Ishikawa (cell line): ENCODE measurements at regions not wholly inside any gene's neighbourhood (a gene's known extent, or its start where the extent isn't known, plus 50 kb on each side); places are given as distances from the start of the nearest gene placed in this dataset.

ENCODE experiments used
- CEBPB ChIP-seq: IDR thresholded peaks from 2 replicates; pipeline ENCODE4 v1.6.1; 2012
- CREB1 ChIP-seq: IDR thresholded peaks from 2 replicates; pipeline ENCODE4 v1.6.1; 2012; ENCODE audit warnings: low read depth
- EGR1 ChIP-seq: IDR thresholded peaks from 2 replicates; pipeline ENCODE4 v1.6.1; 2012
- EP300 ChIP-seq: IDR thresholded peaks from 2 replicates; pipeline ENCODE4 v1.6.1; 2012; ENCODE audit warnings: borderline replicate concordance
- FOXM1 ChIP-seq: IDR thresholded peaks from 2 replicates; pipeline ENCODE4 v1.6.1; 2012; ENCODE audit warnings: low read depth, borderline replicate concordance
- NFIC ChIP-seq: IDR thresholded peaks from 2 replicates; pipeline ENCODE4 v1.6.1; 2012
- RAD21 ChIP-seq: IDR thresholded peaks from 2 replicates; pipeline ENCODE4 v1.6.1; 2012; ENCODE audit warnings: low read depth
- TAF1 ChIP-seq: IDR thresholded peaks from 2 replicates; pipeline ENCODE4 v1.6.1; 2012; ENCODE audit warnings: low read depth, mild to moderate bottlenecking
- TCF12 ChIP-seq: IDR thresholded peaks from 2 replicates; pipeline ENCODE4 v1.6.1; 2012; ENCODE audit warnings: low read depth
- TEAD4 ChIP-seq: IDR thresholded peaks from 2 replicates; pipeline ENCODE4 v1.6.1; 2012
- YY1 ChIP-seq: IDR thresholded peaks from 2 replicates; pipeline ENCODE4 v1.6.1; 2012; ENCODE audit warnings: low read depth
- ZBTB7A ChIP-seq: IDR thresholded peaks from 2 replicates; pipeline ENCODE4 v1.6.1; 2012; ENCODE audit warnings: low read depth
- TF ChIP-seq, protein P1 (sequence below): IDR thresholded peaks from 2 replicates; pipeline ENCODE4 v1.6.1; 2012
- TF ChIP-seq, protein P2 (sequence below): IDR thresholded peaks from 2 replicates; pipeline ENCODE4 v1.6.1; 2012; ENCODE audit warnings: low read depth, mild to moderate bottlenecking
- TF ChIP-seq, protein P3 (sequence below): IDR thresholded peaks from 2 replicates; pipeline ENCODE4 v1.6.1; 2012

DNA sequence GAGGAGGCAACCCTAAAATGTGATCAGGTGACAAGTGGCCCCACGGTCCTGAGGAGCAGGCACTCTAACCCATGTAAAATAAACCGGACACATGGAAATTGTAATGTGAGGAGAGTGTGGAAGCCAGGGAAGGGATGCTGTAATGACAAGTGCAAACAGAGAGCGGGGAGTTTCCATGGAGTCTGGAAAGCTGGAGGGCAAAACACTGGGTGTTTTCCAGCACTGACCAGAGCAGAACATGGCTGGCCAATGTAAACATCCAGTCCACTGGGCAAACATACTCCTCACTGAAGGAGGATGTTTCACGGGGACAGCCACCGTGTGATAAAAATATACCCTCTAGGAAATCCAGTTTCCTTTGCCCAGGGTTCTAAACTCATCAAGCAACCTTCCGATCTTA is 219.0 kb upstream of the JARID2 start:
- TF ChIP-seq RAD21 (no peak), TCF12 (no peak), CREB1 (no peak), YY1 (no peak), CEBPB (no peak), ZBTB7A (no peak), TEAD4 (no peak), EP300 (no peak), FOXM1 (no peak), EGR1 (no peak), TAF1 (no peak), NFIC (no peak)
- TF ChIP-seq, protein P1, sequence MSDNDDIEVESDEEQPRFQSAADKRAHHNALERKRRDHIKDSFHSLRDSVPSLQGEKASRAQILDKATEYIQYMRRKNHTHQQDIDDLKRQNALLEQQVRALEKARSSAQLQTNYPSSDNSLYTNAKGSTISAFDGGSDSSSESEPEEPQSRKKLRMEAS, result no peak

DNA sequence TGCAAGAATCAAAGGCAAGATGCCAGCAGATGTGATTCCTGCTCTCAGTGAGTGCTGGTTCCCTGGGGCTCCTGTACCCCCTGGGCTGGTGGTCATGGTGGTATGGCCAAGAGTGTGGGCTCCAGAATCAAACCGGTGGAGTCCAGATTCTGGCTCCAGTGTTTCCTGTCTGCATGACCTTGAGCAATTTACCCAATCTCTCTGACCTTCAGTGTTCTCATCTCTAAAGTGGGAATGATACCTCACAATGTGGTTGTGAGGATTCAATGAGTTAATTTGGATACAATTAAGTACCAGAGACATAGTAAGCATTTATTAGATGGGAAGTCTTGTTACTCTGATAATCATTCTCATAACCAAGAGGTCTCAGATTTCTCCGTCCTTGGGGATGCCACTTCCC is 218.4 kb upstream of the JARID2 start:
- TF ChIP-seq YY1, result no peak
- no peak for TF ChIP-seq TCF12
- no peak for TF ChIP-seq CREB1
- no peak for TF ChIP-seq RAD21
- TF ChIP-seq EP300, result no peak
- no peak for TF ChIP-seq FOXM1
- no peak for TF ChIP-seq TAF1
- no peak for TF ChIP-seq ZBTB7A
- TF ChIP-seq, protein P2, sequence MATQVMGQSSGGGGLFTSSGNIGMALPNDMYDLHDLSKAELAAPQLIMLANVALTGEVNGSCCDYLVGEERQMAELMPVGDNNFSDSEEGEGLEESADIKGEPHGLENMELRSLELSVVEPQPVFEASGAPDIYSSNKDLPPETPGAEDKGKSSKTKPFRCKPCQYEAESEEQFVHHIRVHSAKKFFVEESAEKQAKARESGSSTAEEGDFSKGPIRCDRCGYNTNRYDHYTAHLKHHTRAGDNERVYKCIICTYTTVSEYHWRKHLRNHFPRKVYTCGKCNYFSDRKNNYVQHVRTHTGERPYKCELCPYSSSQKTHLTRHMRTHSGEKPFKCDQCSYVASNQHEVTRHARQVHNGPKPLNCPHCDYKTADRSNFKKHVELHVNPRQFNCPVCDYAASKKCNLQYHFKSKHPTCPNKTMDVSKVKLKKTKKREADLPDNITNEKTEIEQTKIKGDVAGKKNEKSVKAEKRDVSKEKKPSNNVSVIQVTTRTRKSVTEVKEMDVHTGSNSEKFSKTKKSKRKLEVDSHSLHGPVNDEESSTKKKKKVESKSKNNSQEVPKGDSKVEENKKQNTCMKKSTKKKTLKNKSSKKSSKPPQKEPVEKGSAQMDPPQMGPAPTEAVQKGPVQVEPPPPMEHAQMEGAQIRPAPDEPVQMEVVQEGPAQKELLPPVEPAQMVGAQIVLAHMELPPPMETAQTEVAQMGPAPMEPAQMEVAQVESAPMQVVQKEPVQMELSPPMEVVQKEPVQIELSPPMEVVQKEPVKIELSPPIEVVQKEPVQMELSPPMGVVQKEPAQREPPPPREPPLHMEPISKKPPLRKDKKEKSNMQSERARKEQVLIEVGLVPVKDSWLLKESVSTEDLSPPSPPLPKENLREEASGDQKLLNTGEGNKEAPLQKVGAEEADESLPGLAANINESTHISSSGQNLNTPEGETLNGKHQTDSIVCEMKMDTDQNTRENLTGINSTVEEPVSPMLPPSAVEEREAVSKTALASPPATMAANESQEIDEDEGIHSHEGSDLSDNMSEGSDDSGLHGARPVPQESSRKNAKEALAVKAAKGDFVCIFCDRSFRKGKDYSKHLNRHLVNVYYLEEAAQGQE, result no peak

DNA sequence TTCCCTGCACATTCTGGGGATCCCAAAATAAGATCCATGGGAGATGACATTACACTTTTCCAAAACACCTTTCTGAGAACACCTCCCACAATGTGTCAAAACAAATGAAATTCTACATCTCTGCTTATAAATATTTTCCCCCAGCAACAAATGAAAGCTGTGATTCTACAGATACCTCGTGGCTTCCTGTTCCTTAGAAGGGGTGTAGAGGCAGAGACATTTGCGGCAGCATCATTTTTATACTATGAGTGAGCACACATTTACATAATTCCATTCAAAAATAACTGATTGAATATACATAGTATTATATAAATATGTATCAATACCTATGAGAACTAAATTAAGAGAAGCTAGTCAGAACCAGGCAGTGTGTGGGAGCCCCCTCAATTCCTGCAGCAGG is 213.9 kb upstream of the JARID2 start:
- TF ChIP-seq TAF1, result no peak
- TF ChIP-seq, protein P1, result no peak
- TF ChIP-seq EP300, result no peak
- no peak for TF ChIP-seq ZBTB7A
- no peak for TF ChIP-seq RAD21
- TF ChIP-seq, protein P3, sequence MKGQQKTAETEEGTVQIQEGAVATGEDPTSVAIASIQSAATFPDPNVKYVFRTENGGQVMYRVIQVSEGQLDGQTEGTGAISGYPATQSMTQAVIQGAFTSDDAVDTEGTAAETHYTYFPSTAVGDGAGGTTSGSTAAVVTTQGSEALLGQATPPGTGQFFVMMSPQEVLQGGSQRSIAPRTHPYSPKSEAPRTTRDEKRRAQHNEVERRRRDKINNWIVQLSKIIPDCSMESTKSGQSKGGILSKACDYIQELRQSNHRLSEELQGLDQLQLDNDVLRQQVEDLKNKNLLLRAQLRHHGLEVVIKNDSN, result no peak
- no peak for TF ChIP-seq FOXM1
- TF ChIP-seq TEAD4, result no peak

DNA sequence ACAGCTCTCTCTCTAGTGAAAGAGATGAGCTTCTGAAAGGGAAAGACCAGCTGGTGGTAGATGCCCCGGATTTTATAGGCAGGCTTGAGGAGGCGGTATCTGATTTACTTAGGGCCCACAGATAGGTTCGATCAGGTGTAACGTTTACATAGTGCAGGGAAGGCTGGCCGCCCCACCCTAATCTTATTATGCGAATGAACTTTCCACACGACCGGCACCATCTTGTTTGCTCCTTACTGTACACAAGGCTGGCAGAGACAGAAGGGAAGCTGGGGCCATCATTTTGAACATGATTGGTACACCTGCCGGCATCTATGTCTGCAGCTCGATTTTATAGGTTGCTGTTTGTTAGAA is 212.0 kb upstream of the JARID2 start:
- TF ChIP-seq NFIC (no peak), TAF1 (no peak), FOXM1 (no peak), CEBPB (no peak), EP300 (no peak), ZBTB7A (no peak), TEAD4 (no peak), TCF12 (no peak), CREB1 (no peak), EGR1 (no peak), RAD21 (no peak), YY1 (no peak)
- TF ChIP-seq, protein P2, result no peak
- TF ChIP-seq, protein P3, result no peak
- TF ChIP-seq, protein P1, result no peak

DNA sequence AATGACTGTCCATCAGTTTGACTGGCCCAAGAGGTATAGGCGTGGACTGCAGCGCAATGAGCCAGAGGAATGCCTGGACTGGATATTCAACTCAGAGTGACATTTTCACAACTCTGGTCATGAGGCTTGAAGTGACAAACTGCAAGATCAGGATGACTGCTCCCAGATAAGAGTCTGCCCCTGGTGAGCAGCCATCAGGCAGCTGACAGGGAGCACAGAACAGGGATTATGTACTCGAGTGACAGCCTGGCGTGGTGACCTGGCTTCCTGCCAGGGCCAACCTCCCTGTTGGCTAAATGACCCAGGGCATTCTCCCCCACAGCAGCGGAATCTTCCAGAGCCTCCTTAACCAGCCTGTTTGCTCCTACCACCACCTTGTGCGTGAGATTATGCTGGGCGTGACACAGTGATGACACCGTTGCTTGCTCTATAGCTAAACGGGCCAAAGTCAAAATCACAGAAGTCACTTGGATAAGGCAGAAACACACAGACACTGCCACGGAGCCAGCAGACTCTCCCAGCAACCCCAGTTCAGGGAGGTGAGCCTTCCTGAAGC is 209.1 kb upstream of the JARID2 start:
- TF ChIP-seq NFIC (peak; percentile 38; the same call in 1 of the 2 replicates), YY1 (no peak)

DNA sequence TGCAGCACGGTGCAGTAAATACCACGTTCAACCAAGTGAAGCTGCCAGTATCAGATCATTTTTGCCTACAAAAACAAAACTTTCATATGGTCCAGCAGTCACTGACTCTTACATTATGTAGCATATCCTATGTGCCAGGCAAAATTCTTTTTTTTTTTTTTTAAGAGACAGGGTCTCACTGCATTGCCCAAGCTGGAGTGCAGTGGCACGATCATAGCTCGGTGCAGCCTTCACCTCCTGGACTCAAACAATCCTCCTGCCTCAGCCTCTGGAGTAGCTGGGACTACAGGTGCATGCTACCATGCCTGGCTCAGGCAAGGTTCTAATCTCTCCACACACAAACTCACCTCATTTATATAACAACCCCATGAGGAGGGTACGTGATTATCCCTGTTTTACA is 208.6 kb upstream of the JARID2 start:
- TF ChIP-seq, protein P1, result no peak
- TF ChIP-seq TCF12 (no peak), FOXM1 (no peak), CEBPB (no peak), EGR1 (no peak)
